ENCODE measurements at regions not wholly inside any gene's neighbourhood (a gene's known extent, or its start where the extent isn't known, plus 50 kb on each side); places are given as distances from the start of the nearest gene placed in this dataset.

GRCh38 chr1:88275259-88275862 lies 408.7 kb upstream of the PKN2 start:
- DNase-seq = no peak

- no peak for DNase-seq
Observed at GRCh38 chr1:88276163-88276562, 407.9 kb upstream of the PKN2 start.

GRCh38 chr1:88284066-88284465 lies 400.0 kb upstream of the PKN2 start:
- DNase-seq = no peak

- DNase-seq = no peak
Observed at GRCh38 chr1:88284666-88285366, 399.3 kb upstream of the PKN2 start.

- DNase-seq = no peak
Observed at GRCh38 chr1:88286716-88287115, 397.4 kb upstream of the PKN2 start.

GRCh38 chr1:88288571-88288970 lies 395.5 kb upstream of the PKN2 start:
- DNase-seq = no peak

- DNase-seq = no peak
Observed at GRCh38 chr1:88289401-88290102, 394.5 kb upstream of the PKN2 start.

- DNase-seq = no peak
Observed at GRCh38 chr1:88291611-88292354, 392.3 kb upstream of the PKN2 start.

GRCh38 chr1:88293691-88294190 lies 390.3 kb upstream of the PKN2 start:
- no peak for DNase-seq

GRCh38 chr1:88296227-88296626 lies 387.8 kb upstream of the PKN2 start:
- no peak for DNase-seq

GRCh38 chr1:88296642-88297041 lies 387.4 kb upstream of the PKN2 start:
- no peak for DNase-seq

- no peak for DNase-seq
Observed at GRCh38 chr1:88298506-88298905, 385.6 kb upstream of the PKN2 start.

GRCh38 chr1:88300752-88301263 lies 383.3 kb upstream of the PKN2 start:
- DNase-seq = no peak

GRCh38 chr1:88302843-88303486 lies 381.1 kb upstream of the PKN2 start:
- no peak for DNase-seq

- no peak for DNase-seq
Observed at GRCh38 chr1:88311265-88311664, 372.8 kb upstream of the PKN2 start.

- DNase-seq = no peak
Observed at GRCh38 chr1:88311907-88312306, 372.2 kb upstream of the PKN2 start.

- DNase-seq = no peak
Observed at GRCh38 chr1:88317396-88317795, 366.7 kb upstream of the PKN2 start.

GRCh38 chr1:88318740-88319139 lies 365.3 kb upstream of the PKN2 start:
- DNase-seq = no peak

GRCh38 chr1:88320291-88320690 lies 363.8 kb upstream of the PKN2 start:
- DNase-seq = no peak

- DNase-seq = no peak
Observed at GRCh38 chr1:88321706-88322105, 362.4 kb upstream of the PKN2 start.

- no peak for DNase-seq
Observed at GRCh38 chr1:88324899-88325298, 359.2 kb upstream of the PKN2 start.

Measured in GOT3 (cell line).